AG10803 (cell line): ENCODE measurements at regions not wholly inside any gene's neighbourhood (a gene's known extent, or its start where the extent isn't known, plus 50 kb on each side); places are given as distances from the start of the nearest gene placed in this dataset.

ENCODE experiments used
- DNase-seq: peaks from one replicate; pipeline ENCODE4 v3.0.0; 2010; ENCODE audit warnings: low read depth
- H3K4me3 ChIP-seq: 2 replicates; pipeline ENCODE4 v1.5.1; 2011; ENCODE audit warnings: mild to moderate bottlenecking, low read length, control low read depth
- CTCF ChIP-seq: conservative IDR thresholded peaks from 2 replicates; pipeline ENCODE4 v1.5.1; 2011; ENCODE audit warnings: mild to moderate bottlenecking, low read length, control low read depth, inconsistent platforms

GRCh38 chr2:80889009-80889408 is 584.5 kb upstream of the LRRTM1 start:
- TF ChIP-seq CTCF: no peak
- no peak overlapping the region for H3K4me3 ChIP-seq
- no peak for DNase-seq

GRCh38 chr2:80887841-80888378 is 583.4 kb upstream of the LRRTM1 start:
- TF ChIP-seq CTCF: no peak
- DNase-seq: no peak
- no peak overlapping the region for H3K4me3 ChIP-seq

GRCh38 chr2:80874374-80874773 is 569.8 kb upstream of the LRRTM1 start:
- no peak overlapping the region for H3K4me3 ChIP-seq
- DNase-seq: no peak
- no peak for TF ChIP-seq CTCF

- H3K4me3 ChIP-seq: no peak overlapping the region
- no peak for TF ChIP-seq CTCF
Observed at GRCh38 chr2:80869858-80870438, 565.4 kb upstream of the LRRTM1 start.

GRCh38 chr2:80863147-80863714 is 558.7 kb upstream of the LRRTM1 start:
- no peak overlapping the region for H3K4me3 ChIP-seq
- DNase-seq: no peak
- no peak for TF ChIP-seq CTCF

More at GRCh38 chr2:80869858-80870438, 565.4 kb upstream of the LRRTM1 start:
- no peak for DNase-seq

GRCh38 chr2:80858965-80859364 is 554.4 kb upstream of the LRRTM1 start:
- no peak for DNase-seq
- TF ChIP-seq CTCF: no peak
- no peak overlapping the region for H3K4me3 ChIP-seq

- TF ChIP-seq CTCF: no peak
- DNase-seq: no peak
- no peak overlapping the region for H3K4me3 ChIP-seq
Observed at GRCh38 chr2:80856227-80856626, 551.7 kb upstream of the LRRTM1 start.
